H1 (cell line): ENCODE measurements at regions not wholly inside any gene's neighbourhood (a gene's known extent, or its start where the extent isn't known, plus 50 kb on each side); places are given as distances from the start of the nearest gene placed in this dataset.

Source experiments
- CTCF ChIA-PET: fragments of 300-600 bp; sonication (Branson Sonifier 250); formaldehyde crosslinking; loops from one replicate; lab custom pipeline; 2021; ENCODE audit not compliant: partially characterized antibody; lab: Charles Lee
- POLR2A ChIA-PET: fragments of 300-600 bp; sonication (Branson Sonifier 250); formaldehyde crosslinking; loops from one replicate; lab custom pipeline; 2021; ENCODE audit warnings: inconsistent platforms; ENCODE audit not compliant: partially characterized antibody; lab: Charles Lee
- DNase-seq, 2 experiments: peaks; one replicate each; pipeline versions ENCODE4 v3.0.0 to v3.0.0-alpha.2; 2010 to 2022; ENCODE audit warnings: low spot score in 2 of 2, low read depth in 1 of 2, mixed read lengths in 1 of 2
- FAIRE-seq: peaks from 2 replicates; lab custom pipeline; 2011; peaks lifted over from hg19 to GRCh38; lab: Jason Lieb, UNC
- H2AFZ ChIP-seq: 2 replicates; pipeline ENCODE4 v1.8.1; 2012; ENCODE audit warnings: low read length, inconsistent platforms
- H2AK5ac ChIP-seq: 2 replicates; pipeline ENCODE4 v1.6.1; 2013; ENCODE audit warnings: low read depth, low read length
- H2BK120ac ChIP-seq: replicated peaks from 2 replicates; pipeline ENCODE3; 2013; ENCODE audit warnings: low read depth, low read length, inconsistent platforms
- H2BK12ac ChIP-seq: 2 replicates; pipeline ENCODE4 v1.6.1; 2013; ENCODE audit warnings: low read depth, low read length
- H2BK15ac ChIP-seq: 2 replicates; pipeline ENCODE4 v1.6.1; 2013; ENCODE audit warnings: low read length
- H2BK20ac ChIP-seq: 2 replicates; pipeline ENCODE4 v1.6.1; 2013; ENCODE audit warnings: low read length
- H2BK5ac ChIP-seq: 2 replicates; pipeline ENCODE4 v1.6.1; 2013; ENCODE audit warnings: low read depth, low read length
- H3K14ac ChIP-seq: 2 replicates; pipeline ENCODE4 v1.6.1; 2013; ENCODE audit warnings: inconsistent platforms; ENCODE audit not compliant: insufficient read length
- H3K18ac ChIP-seq: 2 replicates; pipeline ENCODE4 v1.6.1; 2013; ENCODE audit warnings: low read length; ENCODE audit errors: extremely low read depth
- H3K23ac ChIP-seq: 2 replicates; pipeline ENCODE4 v1.6.1; 2013; ENCODE audit warnings: inconsistent platforms; ENCODE audit not compliant: insufficient read length
- H3K23me2 ChIP-seq: 2 replicates; pipeline ENCODE4 v1.6.1; 2013; ENCODE audit warnings: low read depth, low read length
- H3K27ac ChIP-seq: 2 replicates; pipeline ENCODE4 v1.6.1; 2011; ENCODE audit warnings: low read depth, low read length, inconsistent platforms
- H3K27me3 ChIP-seq, 4 experiments: replicated peaks in 1 of 4; 1 replicate in 1 of 4; 2 replicates in 3 of 4; pipeline versions ENCODE4 v1.6.1 to v1.8.1; 2011 to 2013; ENCODE audit warnings: low read length in 3 of 4, mild to moderate bottlenecking in 3 of 4, inconsistent platforms in 2 of 4, mixed read lengths in 2 of 4, moderate library complexity in 1 of 4; ENCODE audit not compliant: control insufficient read depth in 3 of 4, insufficient read depth in 3 of 4; ENCODE audit errors: extremely low read depth in 1 of 4
- H3K36me3 ChIP-seq, 4 experiments: 2 replicates each; pipeline versions ENCODE4 v1.6.1 to v1.8.1; 2011 to 2013; ENCODE audit warnings: mild to moderate bottlenecking in 4 of 4, low read length in 3 of 4, moderate library complexity in 2 of 4, control low read depth in 1 of 4, inconsistent platforms in 1 of 4; ENCODE audit not compliant: insufficient read depth in 4 of 4, control insufficient read depth in 2 of 4
- H3K4ac ChIP-seq: replicated peaks from 2 replicates; pipeline ENCODE3; 2013; ENCODE audit warnings: low read length, low read depth, mixed read lengths, inconsistent platforms; ENCODE audit not compliant: insufficient read length
- H3K4me1 ChIP-seq, 4 experiments: replicated peaks in 1 of 4; 1 replicate in 1 of 4; 2 replicates in 3 of 4; pipeline versions ENCODE4 v1.6.1 to v1.8.1; 2011 to 2013; ENCODE audit warnings: low read length in 3 of 4, inconsistent platforms in 2 of 4, mixed read lengths in 1 of 4; ENCODE audit not compliant: insufficient read depth in 4 of 4, control insufficient read depth in 3 of 4
- H3K4me2 ChIP-seq, 2 experiments: 2 replicates each; pipeline versions ENCODE4 v1.6.1 to v1.8.1; 2011 to 2013; ENCODE audit warnings: low read depth in 2 of 2, low read length in 2 of 2, control low read depth in 1 of 2, inconsistent platforms in 1 of 2, mild to moderate bottlenecking in 1 of 2; ENCODE audit not compliant: insufficient read depth in 1 of 2
- H3K4me3 ChIP-seq, 4 experiments: fragments of 200-600, 300-600 bp in 1 of 4; sonication (generic), shearing (Covaris generic), sonication (Bioruptor Twin) in 1 of 4; 2 replicates each; pipeline versions ENCODE4 v1.5.1 to v1.8.1; 2011 to 2016; ENCODE audit warnings: low read length in 4 of 4, low read depth in 3 of 4, control low read depth in 2 of 4, inconsistent platforms in 2 of 4, mild to moderate bottlenecking in 2 of 4, mixed read lengths in 1 of 4, moderate library complexity in 1 of 4; ENCODE audit not compliant: insufficient read depth in 2 of 4; ENCODE audit errors: extremely low read depth in 1 of 4
- H3K56ac ChIP-seq: replicated peaks from 2 replicates; pipeline ENCODE3; 2013; ENCODE audit warnings: low read depth, mild to moderate bottlenecking, mixed read lengths, low read length, inconsistent platforms; ENCODE audit not compliant: insufficient read length
- H3K79me1 ChIP-seq: 2 replicates; pipeline ENCODE4 v1.6.1; 2013; ENCODE audit warnings: low read depth, low read length, control low read depth
- H3K79me2 ChIP-seq, 2 experiments: 2 replicates each; pipeline versions ENCODE4 v1.6.1 to v1.8.1; 2012 to 2013; ENCODE audit warnings: low read length in 2 of 2, mild to moderate bottlenecking in 2 of 2, inconsistent platforms in 1 of 2; ENCODE audit not compliant: insufficient read depth in 2 of 2, control insufficient read depth in 1 of 2
- H3K9ac ChIP-seq, 4 experiments: replicated peaks in 1 of 4; 1 replicate in 1 of 4; 2 replicates in 3 of 4; pipeline versions ENCODE4 v1.6.1 to v1.8.1; 2011 to 2013; ENCODE audit warnings: low read depth in 3 of 4, low read length in 3 of 4, control low read depth in 2 of 4, mild to moderate bottlenecking in 2 of 4, moderate library complexity in 2 of 4, inconsistent platforms in 1 of 4; ENCODE audit errors: extremely low read depth in 1 of 4
- H3K9me3 ChIP-seq, 2 experiments: 2 replicates each; pipeline versions ENCODE4 v1.6.1 to v1.8.1; 2012 to 2013; ENCODE audit warnings: mild to moderate bottlenecking in 2 of 2, moderate library complexity in 2 of 2, control low read depth in 1 of 2, inconsistent platforms in 1 of 2, low read depth in 1 of 2, low read length in 1 of 2, mixed read lengths in 1 of 2; ENCODE audit not compliant: insufficient read depth in 2 of 2
- H4K20me1 ChIP-seq, 2 experiments: replicated peaks in 1 of 2; 2 replicates each; pipeline versions ENCODE3 to v1.8.1; 2011 to 2013; ENCODE audit warnings: inconsistent platforms in 2 of 2, low read length in 2 of 2, mild to moderate bottlenecking in 1 of 2; ENCODE audit not compliant: insufficient read depth in 2 of 2, control insufficient read depth in 1 of 2
- H4K5ac ChIP-seq: 2 replicates; pipeline ENCODE4 v1.6.1; 2013; ENCODE audit warnings: low read length, low read depth, mixed read lengths, inconsistent platforms; ENCODE audit not compliant: insufficient read length
- H4K8ac ChIP-seq: 2 replicates; pipeline ENCODE4 v1.8.0; 2013; ENCODE audit warnings: mild to moderate bottlenecking, moderate library complexity, low read length, inconsistent platforms; ENCODE audit not compliant: insufficient read depth; ENCODE audit errors: extremely low read depth
- H4K91ac ChIP-seq: replicated peaks from 2 replicates; pipeline ENCODE3; 2013; ENCODE audit warnings: low read length, mixed read lengths, inconsistent platforms; ENCODE audit not compliant: insufficient read length
- WGBS, 2 experiments: shearing (Covaris generic) in 1 of 2; methylation state at CpG; one replicate each; pipeline versions ENCODE4 v1.1.6 to v1.1.7; 2013 to 2015; ENCODE audit warnings: low lambda C conversion rate in 2 of 2, mixed read lengths in 2 of 2, inconsistent platforms in 1 of 2, low coverage in 1 of 2, missing lambda C conversion rate in 1 of 2; ENCODE audit not compliant: insufficient replicate concordance in 2 of 2, insufficient coverage in 1 of 2, insufficient read length in 1 of 2; ENCODE audit errors: extremely low coverage in 1 of 2, missing lambda C conversion rate in 1 of 2; 5-methylcytosine and 5-hydroxymethylcytosine counted together

- Histone ChIP-seq H3K4me2 (no peak overlapping the region), H4K8ac (no peak overlapping the region), H3K4me1 (no peaks in the 10 kb centered on the region), H2BK5ac (no peak overlapping the region), H3K23ac (no peak overlapping the region), H3K4me3 (no peak overlapping the region), H3K27me3 (no peaks in the 10 kb centered on the region), H2AK5ac (no peak overlapping the region), H4K20me1 (no peaks in the 10 kb centered on the region), H2BK15ac (no peak overlapping the region), H2BK20ac (no peak overlapping the region), H3K14ac (no peak overlapping the region), H4K91ac (no peak overlapping the region), H3K23me2 (no peaks in the 10 kb centered on the region), H3K36me3 (no peaks in the 10 kb centered on the region), H3K56ac (no peak overlapping the region), H3K79me2 (no peaks in the 10 kb centered on the region), H2BK120ac (no peak overlapping the region), H3K18ac (no peak overlapping the region), H3K4ac (no peak overlapping the region), H3K79me1 (no peaks in the 10 kb centered on the region), H2AFZ (no peak overlapping the region), H4K5ac (no peak overlapping the region), H3K9ac (no peak overlapping the region), H3K27ac (no peak overlapping the region), H3K9me3 (no peaks in the 10 kb centered on the region), H2BK12ac (no peak overlapping the region)
- ChIA-PET CTCF (no interaction called here), POLR2A (no interaction called here)
- WGBS, 2 experiments, result 79% methylated on average over 6 of the region's 6 CpGs; no CpG with 5 or more reads in 1 of the 2 experiments
- no peak for DNase-seq
- FAIRE-seq, result no peak
These were observed 178.3 kb upstream of the FOXA2 start for GRCh38 chr20:22762576-22763256.
